ENCODE measurements at regions not wholly inside any gene's neighbourhood (a gene's known extent, or its start where the extent isn't known, plus 50 kb on each side); places are given as distances from the start of the nearest gene placed in this dataset.

GRCh38 chr1:163796394-163796821 lies 474.7 kb downstream of the NUF2 start:
- no peaks in the 10 kb centered on the region for H3K4me1 ChIP-seq (ENCODE audit: control insufficient read depth in 1 of 2, insufficient read depth in 2 of 2, low read length in 2 of 2)

More at GRCh38 chr1:163796394-163796821, 474.7 kb downstream of the NUF2 start:
- ATAC-seq: no peak
- intact Hi-C loops (cut with micrococcal nuclease): no loop called here
- CTCF ChIA-PET: no interaction called here
- Histone ChIP-seq H2AFZ (ENCODE audit: low read depth, low read length, poor library complexity, severe bottlenecking) (no peak overlapping the region), H3K9me3 (ENCODE audit: control insufficient read depth in 1 of 2, insufficient read depth in 1 of 2, low read depth in 1 of 2, low read length in 2 of 2) (no peaks in the 10 kb centered on the region), H4K20me1 (ENCODE audit: insufficient read depth) (no peaks in the 10 kb centered on the region), H3K36me3 (ENCODE audit: control insufficient read depth in 1 of 2, insufficient read depth in 2 of 2, low read length in 2 of 2) (no peaks in the 10 kb centered on the region), H3K79me2 (ENCODE audit: insufficient read depth, low read length) (no peaks in the 10 kb centered on the region), H3K27ac (ENCODE audit: low read depth, low read length) (no peak overlapping the region), H3K9me2 (ENCODE audit: insufficient read depth) (no peaks in the 10 kb centered on the region), H3K4me3 (replicated peaks in 1 of 2; ENCODE audit: low read depth in 1 of 2, low read length in 2 of 2) (no peak overlapping the region), H3K27me3 (ENCODE audit: insufficient read depth, low read length) (no peaks in the 10 kb centered on the region), H3K4me2 (ENCODE audit: low read length) (no peak overlapping the region), H3K9ac (ENCODE audit: low read length) (no peak overlapping the region)
- RAD21 ChIA-PET (ENCODE audit: low non-redundant PET in 1 of 2, low total read pairs in 2 of 2, uncharacterized antibody in 2 of 2, unreplicated experiment in 2 of 2): no interaction called here
- POLR2A ChIA-PET: no interaction called here
- TF ChIP-seq POLR2AphosphoS5 (IDR thresholded peaks at IDR 0.05; ENCODE audit: low read depth, low read length) (no peak), RAD21 (IDR thresholded peaks at IDR 0.05; ENCODE audit: low read depth) (no peak), POLR2A (IDR thresholded peaks at IDR 0.05; ENCODE audit: borderline replicate concordance, extremely low read depth, insufficient read depth, insufficient read length) (no peak), SP1 (IDR thresholded peaks at IDR 0.05; ENCODE audit: low read depth) (no peak), FOSL1 (IDR thresholded peaks at IDR 0.05; ENCODE audit: low read depth) (no peak), CEBPB (IDR thresholded peaks at IDR 0.05; ENCODE audit: low read depth) (no peak), ZBTB33 (IDR thresholded peaks at IDR 0.05; ENCODE audit: extremely low read depth, insufficient replicate concordance, low read length) (no peak), CBX3 (IDR thresholded peaks at IDR 0.05; ENCODE audit: low read depth) (no peak), EZH2phosphoT487 (IDR thresholded peaks at IDR 0.05; ENCODE audit: borderline replicate concordance) (no peak), JUND (IDR thresholded peaks at IDR 0.05) (no peak), EGR1 (IDR thresholded peaks at IDR 0.05; ENCODE audit: low read depth) (no peak), CTCF (IDR thresholded peaks at IDR 0.05 in 2 of 3, conservative IDR thresholded peaks at IDR 0.05 in 1 of 3; ENCODE audit: borderline replicate concordance in 1 of 3, insufficient read depth in 1 of 3, low read depth in 2 of 3, low read length in 2 of 3) (no peak), ELF1 (IDR thresholded peaks at IDR 0.05; ENCODE audit: borderline replicate concordance, low read depth) (no peak), YY1 (IDR thresholded peaks at IDR 0.05; ENCODE audit: extremely low read depth, insufficient replicate concordance, low read depth, low read length) (no peak)
- no peak for DNase-seq (ENCODE audit: low read depth, low spot score)
- no TSS peak for BruUV-seq (replicated peaks)

All from HCT116 (cell line).